Caco-2 (cell line): ENCODE measurements at regions not wholly inside any gene's neighbourhood (a gene's known extent, or its start where the extent isn't known, plus 50 kb on each side); places are given as distances from the start of the nearest gene placed in this dataset.

Experiments
- BruUV-seq: library from RNA; stranded (reverse); fragments of 400-500 nt; replicated peaks from 2 replicates; lab custom pipeline; 2021; lab: Mats Ljungman, UMichigan
- CTCF ChIA-PET: fragments of 300-600 bp; sonication (Branson Sonifier 250); formaldehyde crosslinking; loops from one replicate; lab custom pipeline; 2022; ENCODE audit warnings: antibody characterized with exemption; lab: Charles Lee
- POLR2A ChIA-PET: fragments of 300-600 bp; sonication (Branson Sonifier 250); formaldehyde crosslinking; loops from one replicate; lab custom pipeline; 2022; ENCODE audit warnings: antibody characterized with exemption; lab: Charles Lee
- DNase-seq, 2 experiments: peaks; one replicate each; pipeline versions ENCODE4 v3.0.0 to v3.0.0-alpha.2; 2020 to 2022
- H3K27me3 ChIP-seq: replicated peaks from 2 replicates; pipeline ENCODE4 v1.6.0; 2011; ENCODE audit warnings: low read length; ENCODE audit not compliant: control insufficient read depth, insufficient read depth
- H3K36me3 ChIP-seq: 2 replicates; pipeline ENCODE4 v1.5.1; 2011; ENCODE audit warnings: low read length; ENCODE audit not compliant: control insufficient read depth, insufficient read depth
- H3K4me1 ChIP-seq: fragments of 250-450 bp; sonication (Bioruptor Pico); 2 replicates; pipeline ENCODE4 v1.5.1; 2020; ENCODE audit warnings: mild to moderate bottlenecking
- H3K4me3 ChIP-seq: 2 replicates; pipeline ENCODE4 v1.5.1; 2011; ENCODE audit warnings: low read depth, mild to moderate bottlenecking, control low read depth, low read length
- H3K9me3 ChIP-seq: fragments of 250-450 bp; sonication (Bioruptor Pico); 2 replicates; pipeline ENCODE4 v1.5.1; 2020; ENCODE audit warnings: mild to moderate bottlenecking, moderate library complexity
- H3K27ac Mint-ChIP-seq: one replicate; pipeline ENCODE4 v1.8.0; 2022; ENCODE audit warnings: mixed read lengths; ENCODE audit not compliant: unreplicated experiment
- H3K27me3 Mint-ChIP-seq: one replicate; pipeline ENCODE4 v1.8.0; 2022; ENCODE audit warnings: mixed read lengths; ENCODE audit not compliant: insufficient read depth, unreplicated experiment
- H3K36me3 Mint-ChIP-seq: one replicate; pipeline ENCODE4 v1.8.0; 2022; ENCODE audit warnings: mild to moderate bottlenecking, mixed read lengths; ENCODE audit not compliant: insufficient read depth, unreplicated experiment
- H3K4me1 Mint-ChIP-seq: one replicate; pipeline ENCODE4 v1.8.0; 2022; ENCODE audit warnings: low read depth, mixed read lengths; ENCODE audit not compliant: unreplicated experiment
- H3K4me3 Mint-ChIP-seq: one replicate; pipeline ENCODE4 v1.8.0; 2022; ENCODE audit warnings: mild to moderate bottlenecking, moderate library complexity, mixed read lengths; ENCODE audit not compliant: unreplicated experiment
- H3K9me3 Mint-ChIP-seq: one replicate; pipeline ENCODE4 v1.8.0; 2022; ENCODE audit warnings: mixed read lengths; ENCODE audit not compliant: unreplicated experiment
- intact Hi-C: fragments of 100-400 bp; cut with micrococcal nuclease; formaldehyde crosslinking; loops from one replicate; pipeline ENCODE4 v1.10.0; 2022; ENCODE audit not compliant: unreplicated experiment
- TF ChIP-seq, protein P1 (sequence below), 2 experiments: fragments of 200-600 bp in 1 of 2; IDR thresholded peaks; 1 replicate in 1 of 2; 2 replicates in 1 of 2; pipeline versions ENCODE4 v1.5.1 to v1.8.0; 2011 to 2022; ENCODE audit warnings: antibody characterized with exemption in 1 of 2, control low read depth in 1 of 2, inconsistent platforms in 1 of 2, low read depth in 1 of 2, low read length in 1 of 2, mild to moderate bottlenecking in 1 of 2, moderate library complexity in 1 of 2; ENCODE audit not compliant: insufficient read depth in 1 of 2, severe bottlenecking in 1 of 2, unreplicated experiment in 1 of 2

DNA sequence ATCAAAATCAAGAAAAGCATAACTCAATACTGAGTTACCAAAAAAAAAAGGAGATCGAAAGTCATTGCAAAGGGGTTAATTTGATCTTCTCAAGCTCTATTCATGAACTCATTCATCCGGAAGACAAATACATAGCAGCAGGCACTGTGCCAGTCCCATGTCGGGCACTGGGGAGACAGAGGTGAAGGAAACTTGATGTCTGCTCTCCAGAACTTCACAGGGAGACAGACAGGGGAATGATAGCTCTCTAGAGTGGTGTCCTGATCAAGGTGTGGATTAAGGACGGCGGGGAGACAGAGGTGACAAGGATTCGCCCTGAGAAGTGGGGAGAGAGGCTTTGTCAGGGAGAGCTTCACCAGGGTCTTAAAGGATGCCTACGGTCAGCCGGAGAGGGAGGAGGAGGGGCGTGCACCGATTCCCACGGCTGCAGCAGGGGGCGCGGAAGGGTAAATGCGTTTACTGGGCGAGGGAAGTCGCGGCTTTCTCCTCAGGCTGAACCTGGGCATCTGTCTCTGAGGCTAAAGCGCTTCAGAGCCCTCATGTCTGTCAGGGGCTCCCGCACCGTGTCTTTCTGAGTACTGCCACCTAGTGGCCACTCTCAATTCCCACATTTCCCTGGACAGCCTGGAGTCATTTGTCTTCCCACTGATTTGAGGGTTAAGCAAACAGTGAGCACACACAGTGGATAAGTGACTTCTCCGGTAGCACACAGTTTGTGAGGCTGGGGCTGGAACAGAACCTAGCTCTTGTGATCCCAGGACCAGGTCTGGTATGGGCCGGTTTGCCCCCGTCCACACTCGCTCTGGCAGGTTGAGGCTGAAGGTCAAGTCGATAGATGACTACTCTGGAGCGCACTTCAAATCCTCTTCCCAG, 152.8 kb downstream of the TENT5C start:
- CTCF ChIA-PET: interaction anchor here (0.5 to 1.2 kb wide), 5 partner anchors 152 to 224 kb away, joined by 3 to 6 read pairs (median 3); partner anchors contain the start of gene TENT5C
- TF ChIP-seq, protein P1, sequence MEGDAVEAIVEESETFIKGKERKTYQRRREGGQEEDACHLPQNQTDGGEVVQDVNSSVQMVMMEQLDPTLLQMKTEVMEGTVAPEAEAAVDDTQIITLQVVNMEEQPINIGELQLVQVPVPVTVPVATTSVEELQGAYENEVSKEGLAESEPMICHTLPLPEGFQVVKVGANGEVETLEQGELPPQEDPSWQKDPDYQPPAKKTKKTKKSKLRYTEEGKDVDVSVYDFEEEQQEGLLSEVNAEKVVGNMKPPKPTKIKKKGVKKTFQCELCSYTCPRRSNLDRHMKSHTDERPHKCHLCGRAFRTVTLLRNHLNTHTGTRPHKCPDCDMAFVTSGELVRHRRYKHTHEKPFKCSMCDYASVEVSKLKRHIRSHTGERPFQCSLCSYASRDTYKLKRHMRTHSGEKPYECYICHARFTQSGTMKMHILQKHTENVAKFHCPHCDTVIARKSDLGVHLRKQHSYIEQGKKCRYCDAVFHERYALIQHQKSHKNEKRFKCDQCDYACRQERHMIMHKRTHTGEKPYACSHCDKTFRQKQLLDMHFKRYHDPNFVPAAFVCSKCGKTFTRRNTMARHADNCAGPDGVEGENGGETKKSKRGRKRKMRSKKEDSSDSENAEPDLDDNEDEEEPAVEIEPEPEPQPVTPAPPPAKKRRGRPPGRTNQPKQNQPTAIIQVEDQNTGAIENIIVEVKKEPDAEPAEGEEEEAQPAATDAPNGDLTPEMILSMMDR (IDR thresholded peaks at IDR 0.05; ENCODE audit: insufficient read depth in 1 of 2, low read depth in 1 of 2, low read length in 1 of 2, severe bottlenecking in 1 of 2, unreplicated experiment in 1 of 2): peak; percentile 51 to 57
- H3K9me3 ChIP-seq: no peaks in the 10 kb centered on the region
- POLR2A ChIA-PET: interaction anchor here (0.5 kb wide), 1 partner anchor 84 kb away, joined by 3 read pairs; no protein-coding TSS in a partner anchor
- H3K27me3 ChIP-seq: no peaks in the 10 kb centered on the region
- no peak overlapping the region for H3K4me3 ChIP-seq
- Mint-ChIP-seq H3K9me3 (peaks cover 16% of the 10 kb centered on the region), H3K27me3 (no peaks in the 10 kb centered on the region), H3K4me1 (peaks cover 34% of the 10 kb centered on the region), H3K27ac (peak overlapping the region; percentile 50), H3K4me3 (peak overlapping the region; percentile 55), H3K36me3 (peaks cover 6% of the 10 kb centered on the region)
- DNase-seq: peak; percentile 75 to 81
- intact Hi-C loops: loop anchor here (1.0 to 10.0 kb wide), 2 partner anchors 136 to 246 kb away; no protein-coding TSS in a partner anchor
- peaks cover 22% of the 10 kb centered on the region for H3K4me1 ChIP-seq
- BruUV-seq: no TSS peak
- H3K36me3 ChIP-seq: no peaks in the 10 kb centered on the region

DNA sequence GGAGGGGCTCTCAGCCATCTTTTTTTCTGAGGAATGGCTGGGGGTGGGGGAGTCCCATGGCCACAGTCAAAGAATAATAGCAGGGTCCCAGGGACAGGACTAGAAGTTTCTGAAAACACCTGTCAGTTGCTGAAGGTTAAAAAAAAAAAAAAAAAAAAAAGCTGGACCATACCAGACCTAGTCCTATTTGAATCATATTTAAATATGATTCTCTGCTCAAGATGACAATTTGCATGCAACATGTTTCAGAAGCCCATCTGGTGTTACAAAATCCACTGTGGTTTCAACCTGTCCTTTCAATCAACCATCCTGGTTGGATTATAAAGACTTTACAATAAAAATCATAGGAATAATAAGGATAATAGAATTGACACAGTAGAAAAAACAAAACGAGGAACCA, 153.7 kb downstream of the TENT5C start:
- no peaks in the 10 kb centered on the region for H3K9me3 ChIP-seq
- H3K27me3 ChIP-seq: no peaks in the 10 kb centered on the region
- Mint-ChIP-seq H3K9me3 (peaks cover 16% of the 10 kb centered on the region), H3K27ac (peak overlapping the region; percentile 50), H3K4me3 (peak overlapping the region; percentile 55), H3K4me1 (peaks cover 33% of the 10 kb centered on the region), H3K36me3 (peaks cover 6% of the 10 kb centered on the region), H3K27me3 (no peaks in the 10 kb centered on the region)
- ChIA-PET CTCF (interaction anchor here (0.6 to 1.2 kb wide), 4 partner anchors 153 to 224 kb away, joined by 3 to 6 read pairs (median 4); partner anchors contain the start of gene TENT5C), POLR2A (no interaction called here)
- TF ChIP-seq, protein P1 (IDR thresholded peaks at IDR 0.05; ENCODE audit: insufficient read depth in 1 of 2, low read depth in 1 of 2, low read length in 1 of 2, severe bottlenecking in 1 of 2, unreplicated experiment in 1 of 2): no peak
- DNase-seq: no peak
- H3K4me1 ChIP-seq: peaks cover 14% of the 10 kb centered on the region; the same call in 1 of the 2 replicates
- BruUV-seq: no TSS peak
- intact Hi-C loops: loop anchor here (10.0 kb wide), 1 partner anchor 135 kb away; no protein-coding TSS in a partner anchor
- H3K36me3 ChIP-seq: no peaks in the 10 kb centered on the region
- H3K4me3 ChIP-seq: no peak overlapping the region

DNA sequence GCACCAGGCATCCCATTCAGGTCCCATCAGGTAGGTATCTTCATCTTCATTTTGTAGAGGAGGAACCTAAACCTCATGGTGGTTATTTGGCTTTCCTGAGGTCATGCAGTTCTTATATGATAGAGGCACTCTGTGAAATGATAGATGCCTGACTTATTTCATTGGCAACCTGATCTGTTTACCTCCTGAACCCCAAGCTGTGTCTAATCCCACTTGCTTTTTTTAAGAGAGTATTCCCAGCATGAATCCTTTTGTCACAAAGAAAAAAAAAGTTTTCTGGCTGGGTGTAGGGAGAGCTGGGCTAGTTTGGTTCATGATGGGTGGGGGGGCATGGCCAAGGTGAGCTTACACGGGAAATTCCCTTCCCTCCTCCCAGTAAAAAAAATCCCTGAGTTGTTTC, 154.2 kb downstream of the TENT5C start:
- H3K4me1 ChIP-seq: peaks cover 11% of the 10 kb centered on the region; the same call in 1 of the 2 replicates
- H3K36me3 Mint-ChIP-seq: peaks cover 6% of the 10 kb centered on the region
- no peaks in the 10 kb centered on the region for H3K27me3 ChIP-seq
- no peak overlapping the region for H3K4me3 ChIP-seq
- no peak for DNase-seq
- H3K9me3 Mint-ChIP-seq: peaks cover 16% of the 10 kb centered on the region
- no peak overlapping the region for H3K27ac Mint-ChIP-seq
- peaks cover 33% of the 10 kb centered on the region for H3K4me1 Mint-ChIP-seq
- intact Hi-C loops: no loop called here
- no peaks in the 10 kb centered on the region for H3K9me3 ChIP-seq
- CTCF ChIA-PET: interaction anchor here (1.1 kb wide), 1 partner anchor 197 kb away, joined by 4 read pairs; no protein-coding TSS in a partner anchor
- H3K27me3 Mint-ChIP-seq: no peaks in the 10 kb centered on the region
- TF ChIP-seq, protein P1 (IDR thresholded peaks at IDR 0.05; ENCODE audit: insufficient read depth in 1 of 2, low read depth in 1 of 2, low read length in 1 of 2, severe bottlenecking in 1 of 2, unreplicated experiment in 1 of 2): no peak
- no peak overlapping the region for H3K4me3 Mint-ChIP-seq
- no TSS peak for BruUV-seq
- no peaks in the 10 kb centered on the region for H3K36me3 ChIP-seq
- POLR2A ChIA-PET: no interaction called here
